GM19043 (cell line): ENCODE measurements at regions not wholly inside any gene's neighbourhood (a gene's known extent, or its start where the extent isn't known, plus 50 kb on each side); places are given as distances from the start of the nearest gene placed in this dataset.
"Not testable (repeated sequence)": the region's sequence is repeated elsewhere in the genome, so short reads cannot be mapped to it uniquely, and the experiment has no call there.

Experiments used
- ATAC-seq: cut with Tn5 transposase; IDR thresholded peaks from one replicate; pipeline ENCODE4 v1.9.1; 2021; ENCODE audit warnings: low read depth; ENCODE audit not compliant: unreplicated experiment

GRCh38 chr1:222079566-222079965 lies 337.7 kb upstream of the DUSP10 start:
- no peak for ATAC-seq

- ATAC-seq = no peak
Measured at GRCh38 chr1:222077206-222077605, 335.3 kb upstream of the DUSP10 start.

- no peak for ATAC-seq
Measured at GRCh38 chr1:222074317-222074716, 332.4 kb upstream of the DUSP10 start.

- ATAC-seq = no peak
Measured at GRCh38 chr1:222073307-222073995, 331.6 kb upstream of the DUSP10 start.

- no peak for ATAC-seq
Measured at GRCh38 chr1:222071387-222071786, 329.5 kb upstream of the DUSP10 start.

- ATAC-seq = no peak
Measured at GRCh38 chr1:222068937-222069336, 327.0 kb upstream of the DUSP10 start.

- no peak for ATAC-seq
Measured at GRCh38 chr1:222068101-222068500, 326.2 kb upstream of the DUSP10 start.

- no peak for ATAC-seq
Measured at GRCh38 chr1:222066539-222066938, 324.6 kb upstream of the DUSP10 start.

GRCh38 chr1:222065234-222065633 lies 323.3 kb upstream of the DUSP10 start:
- ATAC-seq = no peak

- ATAC-seq = no peak
Measured at GRCh38 chr1:222064388-222065211, 322.7 kb upstream of the DUSP10 start.

GRCh38 chr1:222062640-222063039 lies 320.8 kb upstream of the DUSP10 start:
- ATAC-seq = no peak

GRCh38 chr1:222061711-222062359 lies 319.9 kb upstream of the DUSP10 start:
- ATAC-seq = no peak

- no peak for ATAC-seq
Measured at GRCh38 chr1:222060210-222060916, 318.5 kb upstream of the DUSP10 start.

GRCh38 chr1:222058249-222058648 lies 316.4 kb upstream of the DUSP10 start:
- no peak for ATAC-seq

GRCh38 chr1:222057162-222057561 lies 315.3 kb upstream of the DUSP10 start:
- no peak for ATAC-seq

- ATAC-seq = no peak
Measured at GRCh38 chr1:222054416-222054815, 312.5 kb upstream of the DUSP10 start.

GRCh38 chr1:222053790-222054294 lies 312.0 kb upstream of the DUSP10 start:
- ATAC-seq = no peak

GRCh38 chr1:222051311-222051710 lies 309.4 kb upstream of the DUSP10 start:
- not testable (repeated sequence) for ATAC-seq

GRCh38 chr1:222049661-222050060 lies 307.8 kb upstream of the DUSP10 start:
- ATAC-seq = not testable (repeated sequence)

- ATAC-seq = no peak
Measured at GRCh38 chr1:222049176-222049575, 307.3 kb upstream of the DUSP10 start.
